Hepatocyte (in vitro differentiated cells): ENCODE measurements at regions not wholly inside any gene's neighbourhood (a gene's known extent, or its start where the extent isn't known, plus 50 kb on each side); places are given as distances from the start of the nearest gene placed in this dataset.

ENCODE experiments used
- EZH2 ChIP-seq: fragments of 200-600 bp; sonication (generic); IDR thresholded peaks from 2 replicates; pipeline ENCODE4 v1.6.1; 2016; ENCODE audit warnings: antibody characterized with exemption, mild to moderate bottlenecking, borderline replicate concordance
- EZH2phosphoT487 ChIP-seq: fragments of 200-600 bp; sonication (generic); IDR thresholded peaks from one replicate; pipeline ENCODE4 v1.6.1; 2018; ENCODE audit warnings: antibody characterized with exemption, mild to moderate bottlenecking, low read depth, moderate library complexity; ENCODE audit not compliant: unreplicated experiment, severe bottlenecking
- TF ChIP-seq, protein P1 (sequence below): fragments of 200-600 bp; sonication (generic); IDR thresholded peaks from 2 replicates; pipeline ENCODE4 v1.5.1; 2016; ENCODE audit warnings: antibody characterized with exemption, mild to moderate bottlenecking; ENCODE audit not compliant: poor library complexity

DNA sequence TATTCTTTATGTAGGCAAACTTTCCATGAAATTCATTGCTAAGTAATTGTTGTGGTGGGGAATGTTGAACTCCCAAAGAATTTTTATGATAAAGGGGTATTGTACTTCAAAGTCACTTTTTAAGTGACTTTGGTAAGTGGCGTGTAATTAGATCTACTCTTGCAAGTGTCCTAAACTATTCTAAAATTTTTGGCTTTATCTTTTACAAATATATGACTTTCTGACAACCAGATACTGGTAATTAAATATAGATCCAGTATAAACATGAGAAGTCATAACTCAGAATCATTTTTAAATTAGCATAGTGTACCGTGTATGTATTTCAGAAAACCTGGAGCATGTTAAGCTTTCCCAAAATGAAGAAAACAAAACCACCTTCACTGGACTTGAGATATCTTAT is 84.7 kb upstream of the HGF start:
- TF ChIP-seq, protein P1, sequence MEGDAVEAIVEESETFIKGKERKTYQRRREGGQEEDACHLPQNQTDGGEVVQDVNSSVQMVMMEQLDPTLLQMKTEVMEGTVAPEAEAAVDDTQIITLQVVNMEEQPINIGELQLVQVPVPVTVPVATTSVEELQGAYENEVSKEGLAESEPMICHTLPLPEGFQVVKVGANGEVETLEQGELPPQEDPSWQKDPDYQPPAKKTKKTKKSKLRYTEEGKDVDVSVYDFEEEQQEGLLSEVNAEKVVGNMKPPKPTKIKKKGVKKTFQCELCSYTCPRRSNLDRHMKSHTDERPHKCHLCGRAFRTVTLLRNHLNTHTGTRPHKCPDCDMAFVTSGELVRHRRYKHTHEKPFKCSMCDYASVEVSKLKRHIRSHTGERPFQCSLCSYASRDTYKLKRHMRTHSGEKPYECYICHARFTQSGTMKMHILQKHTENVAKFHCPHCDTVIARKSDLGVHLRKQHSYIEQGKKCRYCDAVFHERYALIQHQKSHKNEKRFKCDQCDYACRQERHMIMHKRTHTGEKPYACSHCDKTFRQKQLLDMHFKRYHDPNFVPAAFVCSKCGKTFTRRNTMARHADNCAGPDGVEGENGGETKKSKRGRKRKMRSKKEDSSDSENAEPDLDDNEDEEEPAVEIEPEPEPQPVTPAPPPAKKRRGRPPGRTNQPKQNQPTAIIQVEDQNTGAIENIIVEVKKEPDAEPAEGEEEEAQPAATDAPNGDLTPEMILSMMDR, result no peak
- TF ChIP-seq EZH2 (no peak), EZH2phosphoT487 (no peak)
